ENCODE measurements at regions not wholly inside any gene's neighbourhood (a gene's known extent, or its start where the extent isn't known, plus 50 kb on each side); places are given as distances from the start of the nearest gene placed in this dataset.

- DNase-seq: no peak
Measured at GRCh38 chr1:231108516-231109302, 53.1 kb upstream of the TRIM67 start.

- DNase-seq: no peak
Measured at GRCh38 chr1:231107600-231108326, 54.1 kb upstream of the TRIM67 start.

- no peak for DNase-seq
Measured at GRCh38 chr1:231107151-231107550, 54.7 kb upstream of the TRIM67 start.

GRCh38 chr1:231106347-231106746, 55.5 kb upstream of the TRIM67 start:
- no peak for DNase-seq

GRCh38 chr1:231104917-231105316, 56.9 kb upstream of the TRIM67 start:
- no peak for DNase-seq

- DNase-seq: no peak
Measured at GRCh38 chr1:231103961-231104360, 57.9 kb upstream of the TRIM67 start.

- no peak for DNase-seq
Measured at GRCh38 chr1:231099996-231100767, 60.1 kb upstream of the FAM89A start.

GRCh38 chr1:231099311-231099710, 59.3 kb upstream of the FAM89A start:
- no peak for DNase-seq

- DNase-seq: no peak
Measured at GRCh38 chr1:231095595-231095994, 55.5 kb upstream of the FAM89A start.

- DNase-seq: no peak
Measured at GRCh38 chr1:231094421-231094820, 54.4 kb upstream of the FAM89A start.

- DNase-seq: peak in 38 of 58 donors; percentile 1 to 55 (median 18)
Measured at GRCh38 chr1:231093156-231093922, 53.3 kb upstream of the FAM89A start.

GRCh38 chr1:231092380-231092779, 52.3 kb upstream of the FAM89A start:
- no peak for DNase-seq

GRCh38 chr1:231091831-231092301, 51.8 kb upstream of the FAM89A start:
- no peak for DNase-seq

- no peak for DNase-seq
Measured at GRCh38 chr1:231091415-231091814, 51.4 kb upstream of the FAM89A start.
